Muscle layer of duodenum (tissue), 2 donors: ENCODE measurements at regions not wholly inside any gene's neighbourhood (a gene's known extent, or its start where the extent isn't known, plus 50 kb on each side); places are given as distances from the start of the nearest gene placed in this dataset.
"Not testable (repeated sequence)": the region's sequence is repeated elsewhere in the genome, so short reads cannot be mapped to it uniquely, and the experiment has no call there.

Source experiments
- H3K27ac ChIP-seq: one replicate; pipeline ENCODE4 v1.7.0; 2013; ENCODE audit warnings: mild to moderate bottlenecking, low read length
- H3K27me3 ChIP-seq: one replicate; pipeline ENCODE4 v1.7.0; 2013; ENCODE audit warnings: low read depth, mild to moderate bottlenecking, control low read depth, low read length
- H3K36me3 ChIP-seq, 2 donors: one replicate each; pipeline ENCODE4 v1.7.0; 2013; ENCODE audit warnings: low read length in 2 of 2, control low read depth in 1 of 2, mild to moderate bottlenecking in 1 of 2; ENCODE audit not compliant: insufficient read depth in 2 of 2, control insufficient read depth in 1 of 2
- H3K4me1 ChIP-seq, 2 donors: one replicate each; pipeline ENCODE4 v1.7.0; 2013; ENCODE audit warnings: low read length in 2 of 2, mild to moderate bottlenecking in 2 of 2, control low read depth in 1 of 2, moderate library complexity in 1 of 2; ENCODE audit not compliant: insufficient read depth in 2 of 2, control insufficient read depth in 1 of 2
- H3K4me3 ChIP-seq, 2 donors: one replicate each; pipeline ENCODE4 v1.7.0; 2013; ENCODE audit warnings: low read length in 2 of 2, low read depth in 1 of 2, mild to moderate bottlenecking in 1 of 2
- H3K9me3 ChIP-seq, 2 donors: one replicate each; pipeline ENCODE4 v1.7.0; 2013; ENCODE audit warnings: low read length in 2 of 2, control low read depth in 1 of 2, mild to moderate bottlenecking in 1 of 2; ENCODE audit not compliant: control insufficient read depth in 1 of 2
- donor health status: healthy.

DNA sequence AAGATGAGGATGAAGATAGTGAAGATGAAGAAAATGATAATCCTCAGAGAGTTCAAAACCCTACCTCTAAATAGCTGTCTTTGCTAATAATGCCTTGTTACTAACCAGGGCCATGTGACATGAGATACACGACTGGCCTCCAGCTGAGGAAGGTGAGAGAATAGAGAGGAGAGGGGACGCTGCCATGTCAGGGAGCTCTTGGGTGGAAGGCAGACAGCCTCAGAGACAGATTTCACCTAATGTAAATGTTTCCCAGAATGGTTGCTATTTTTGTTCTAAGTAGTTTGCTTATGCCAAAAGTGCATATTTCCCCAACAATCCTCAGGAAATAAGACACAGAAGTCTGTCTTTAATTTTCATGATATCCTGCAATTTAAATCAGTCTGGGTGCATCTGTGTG, 138.4 kb downstream of the ELOVL4 start:
- Histone ChIP-seq H3K4me3 (no peak overlapping the region), H3K36me3 (no peaks in the 10 kb centered on the region), H3K9me3 (no peaks in the 10 kb centered on the region), H3K27ac (no peak overlapping the region), H3K27me3 (no peaks in the 10 kb centered on the region), H3K4me1 (peaks cover 0 to 11% of the 10 kb centered on the region in 2 donors)

DNA sequence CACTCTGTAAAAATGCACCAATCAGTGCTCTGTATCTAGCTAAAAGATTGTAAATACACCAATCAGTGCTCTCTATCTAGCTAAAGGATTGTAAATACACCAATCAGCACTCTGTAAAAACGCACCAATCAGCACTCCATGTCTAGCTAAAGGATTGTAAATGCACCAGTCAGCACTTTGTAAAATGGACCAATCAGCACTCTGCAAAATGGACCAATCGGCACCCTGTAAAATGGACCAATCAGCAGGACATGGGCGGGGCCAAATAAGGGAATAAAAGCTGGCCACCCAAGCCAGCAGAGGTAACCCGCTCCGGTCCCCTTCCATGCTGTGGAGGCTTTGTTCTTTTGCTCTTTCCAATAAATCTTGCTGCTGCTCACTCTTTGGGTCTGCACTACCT, 140.7 kb downstream of the ELOVL4 start:
- H3K9me3 ChIP-seq, H3K27ac ChIP-seq, H3K36me3 ChIP-seq, H3K27me3 ChIP-seq, H3K4me3 ChIP-seq: not testable (repeated sequence)
- peaks cover 0 to 11% of the 10 kb centered on the region in 2 donors for H3K4me1 ChIP-seq

DNA sequence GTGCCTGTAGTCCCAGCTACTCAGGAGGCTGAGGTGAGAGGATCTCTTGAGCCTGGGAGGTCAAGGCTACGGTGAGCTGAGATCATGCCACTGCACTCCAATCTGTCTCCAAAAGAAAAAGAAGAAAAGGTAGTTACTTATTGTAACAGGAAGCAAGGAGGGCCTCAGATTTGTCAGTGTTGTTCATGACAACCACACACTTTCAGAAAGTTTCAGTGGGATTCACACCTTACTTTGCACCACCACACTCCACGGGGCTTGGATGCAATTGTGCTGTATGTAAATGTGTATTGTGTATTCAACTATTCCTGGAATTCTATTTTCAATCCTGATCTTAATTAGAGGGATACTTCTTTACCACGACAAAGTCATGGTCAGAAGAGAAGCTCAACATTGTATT, 142.6 kb downstream of the ELOVL4 start:
- no peaks in the 10 kb centered on the region for H3K36me3 ChIP-seq
- H3K9me3 ChIP-seq, result no peaks in the 10 kb centered on the region
- H3K4me1 ChIP-seq, result peaks cover 0 to 2% of the 10 kb centered on the region in 2 donors
- no peaks in the 10 kb centered on the region for H3K27me3 ChIP-seq
- H3K4me3 ChIP-seq, result no peak overlapping the region
- H3K27ac ChIP-seq, result no peak overlapping the region

DNA sequence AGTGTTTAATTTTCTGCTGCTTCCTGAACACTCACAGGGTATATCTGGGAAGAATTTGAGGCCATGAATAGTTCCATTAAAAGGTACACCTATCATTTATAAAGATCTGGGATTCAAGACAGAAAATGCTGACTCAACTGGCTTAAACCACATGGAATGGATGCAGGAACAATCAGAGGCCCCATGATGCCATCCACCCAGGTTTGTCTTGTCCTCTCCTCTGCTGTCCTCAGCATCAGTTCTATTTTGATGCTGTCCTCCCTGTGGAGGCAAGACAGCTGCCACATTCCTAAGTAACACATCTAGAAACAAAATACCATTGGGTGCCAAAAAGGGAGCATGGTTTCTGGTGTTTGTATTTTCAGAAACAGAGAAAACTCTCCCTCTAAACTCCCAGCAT, 143.4 kb downstream of the ELOVL4 start:
- Histone ChIP-seq H3K36me3 (no peaks in the 10 kb centered on the region), H3K4me1 (no peaks in the 10 kb centered on the region), H3K27me3 (no peaks in the 10 kb centered on the region), H3K4me3 (no peak overlapping the region), H3K9me3 (no peaks in the 10 kb centered on the region), H3K27ac (no peak overlapping the region)

DNA sequence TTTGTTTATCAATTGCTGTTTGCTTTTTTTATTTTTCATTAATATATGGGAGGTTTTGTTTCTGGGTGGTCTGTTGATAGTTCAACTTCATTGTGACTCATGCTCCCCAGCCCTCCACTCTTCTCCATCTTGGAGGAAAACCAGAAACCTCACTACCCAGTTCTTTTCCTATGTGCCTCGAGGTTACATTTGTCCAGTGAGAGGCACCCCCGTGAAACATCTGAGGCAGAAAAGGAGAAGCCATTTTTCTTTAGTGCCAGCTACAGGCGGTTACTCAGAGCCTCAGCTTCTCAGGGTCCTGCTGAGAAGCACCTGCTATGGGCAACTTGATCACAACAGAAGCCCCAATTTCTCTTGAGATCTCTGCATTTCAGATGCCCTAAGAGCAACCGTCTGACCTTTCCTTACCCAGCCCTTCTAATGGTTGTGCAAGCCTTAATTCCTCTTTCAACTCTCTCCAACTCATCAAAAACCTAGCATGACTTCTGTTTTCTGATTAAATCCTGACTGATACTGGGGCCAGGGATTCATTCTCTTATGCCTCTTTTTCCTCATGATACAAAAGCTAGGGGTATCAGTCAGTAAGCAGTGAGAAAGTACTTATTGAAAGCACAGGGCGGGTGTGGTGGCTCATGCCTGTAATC, 144.6 kb downstream of the ELOVL4 start:
- Histone ChIP-seq H3K4me1 (no peaks in the 10 kb centered on the region), H3K36me3 (no peaks in the 10 kb centered on the region), H3K27ac (no peak overlapping the region), H3K4me3 (no peak overlapping the region), H3K9me3 (no peaks in the 10 kb centered on the region), H3K27me3 (no peaks in the 10 kb centered on the region)

DNA sequence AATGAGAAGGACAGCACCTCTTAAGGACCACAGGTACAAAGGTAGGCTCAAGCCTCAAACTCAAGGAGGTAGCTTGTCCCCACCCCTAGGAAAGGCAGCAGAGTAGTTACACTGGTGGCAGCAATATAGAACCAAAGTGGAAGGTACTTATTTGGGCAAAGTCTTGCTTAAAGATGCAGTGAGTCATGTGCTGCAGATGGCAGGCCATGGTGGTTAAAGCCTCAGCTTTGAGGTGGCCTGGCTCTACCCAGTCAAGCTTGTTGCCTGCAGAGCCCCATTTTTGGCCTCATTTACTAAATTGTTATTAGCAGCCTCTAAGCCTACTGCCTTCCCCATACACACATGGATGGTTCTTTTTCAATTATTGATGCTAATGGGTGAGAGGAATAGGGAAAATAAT, 146.0 kb downstream of the ELOVL4 start:
- H3K36me3 ChIP-seq, result no peaks in the 10 kb centered on the region
- no peak overlapping the region for H3K27ac ChIP-seq
- H3K27me3 ChIP-seq, result no peaks in the 10 kb centered on the region
- H3K4me3 ChIP-seq, result no peak overlapping the region
- H3K4me1 ChIP-seq, result no peaks in the 10 kb centered on the region
- H3K9me3 ChIP-seq, result no peaks in the 10 kb centered on the region

DNA sequence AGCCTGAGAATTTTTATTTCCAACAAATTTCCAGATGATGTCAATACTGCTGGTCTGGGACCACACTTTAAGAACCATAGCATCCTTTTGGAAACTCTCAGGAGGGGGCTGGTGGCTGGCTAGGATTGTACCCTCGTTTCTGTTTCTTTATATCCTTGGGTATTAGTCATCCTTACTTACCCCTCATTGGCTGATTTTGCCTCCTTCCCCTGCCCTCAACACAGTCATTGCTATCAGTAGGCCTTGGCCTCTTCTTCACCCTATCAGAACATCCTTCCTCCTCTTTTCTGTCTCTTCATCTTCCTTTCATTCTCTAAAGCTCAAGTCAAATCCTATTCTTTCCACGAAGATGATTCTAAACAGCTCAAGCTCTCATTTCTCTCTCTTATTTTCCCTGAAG, 148.5 kb downstream of the ELOVL4 start:
- Histone ChIP-seq H3K27me3 (no peaks in the 10 kb centered on the region), H3K36me3 (no peaks in the 10 kb centered on the region), H3K9me3 (no peaks in the 10 kb centered on the region), H3K4me1 (no peaks in the 10 kb centered on the region), H3K27ac (no peak overlapping the region), H3K4me3 (no peak overlapping the region)

DNA sequence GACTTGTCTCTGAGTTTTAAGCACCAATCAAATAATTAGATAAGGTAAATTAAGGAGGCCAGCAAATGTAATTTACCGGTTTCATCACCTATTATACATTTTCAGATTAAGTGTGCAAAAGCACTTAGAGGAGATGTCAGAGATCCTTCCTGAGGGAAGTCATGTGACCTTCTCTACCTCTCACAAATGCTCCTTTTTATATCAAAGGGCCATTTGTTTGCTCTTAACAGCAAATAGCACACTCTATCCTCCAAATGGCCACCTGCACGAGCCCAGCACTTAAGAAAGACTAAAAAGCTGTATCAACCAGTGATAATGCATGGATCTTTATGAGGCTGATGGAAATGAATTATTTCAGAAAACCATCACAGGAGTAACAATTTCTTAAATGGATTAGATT, 149.4 kb downstream of the ELOVL4 start:
- H3K4me1 ChIP-seq, result no peaks in the 10 kb centered on the region
- H3K36me3 ChIP-seq, result no peaks in the 10 kb centered on the region
- H3K4me3 ChIP-seq, result no peak overlapping the region
- H3K27ac ChIP-seq, result no peak overlapping the region
- no peaks in the 10 kb centered on the region for H3K9me3 ChIP-seq
- H3K27me3 ChIP-seq, result no peaks in the 10 kb centered on the region

DNA sequence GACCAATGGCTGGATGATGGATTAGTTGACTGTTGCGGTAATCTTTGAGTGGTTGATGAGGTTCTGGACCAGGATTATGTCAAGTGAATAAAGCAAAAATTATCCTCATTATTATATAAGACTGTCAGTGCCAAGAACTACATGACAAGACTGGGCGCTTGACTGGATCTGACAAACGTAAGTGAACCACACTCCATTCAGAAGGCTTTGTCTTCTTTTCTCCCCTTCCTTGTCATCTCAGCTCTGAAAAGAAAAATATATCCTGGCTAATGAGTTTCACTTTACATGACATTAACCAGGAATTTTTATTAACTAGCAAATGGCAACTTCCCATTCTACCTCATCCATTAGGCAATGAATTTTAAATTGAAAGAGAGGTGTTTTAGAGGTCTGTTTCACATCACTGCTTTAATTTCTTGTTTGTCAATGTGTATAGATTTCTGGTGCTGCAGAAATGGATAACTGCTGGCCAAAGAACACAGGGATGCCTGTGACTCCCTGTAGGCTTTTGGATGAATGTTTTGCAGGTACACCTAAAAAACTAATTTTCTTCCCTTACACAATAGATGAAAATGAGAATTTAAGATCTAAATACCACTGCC, 150.1 kb downstream of the ELOVL4 start:
- Histone ChIP-seq H3K4me3 (no peak overlapping the region), H3K27ac (no peak overlapping the region), H3K9me3 (no peaks in the 10 kb centered on the region), H3K36me3 (no peaks in the 10 kb centered on the region), H3K4me1 (no peaks in the 10 kb centered on the region), H3K27me3 (no peaks in the 10 kb centered on the region)

DNA sequence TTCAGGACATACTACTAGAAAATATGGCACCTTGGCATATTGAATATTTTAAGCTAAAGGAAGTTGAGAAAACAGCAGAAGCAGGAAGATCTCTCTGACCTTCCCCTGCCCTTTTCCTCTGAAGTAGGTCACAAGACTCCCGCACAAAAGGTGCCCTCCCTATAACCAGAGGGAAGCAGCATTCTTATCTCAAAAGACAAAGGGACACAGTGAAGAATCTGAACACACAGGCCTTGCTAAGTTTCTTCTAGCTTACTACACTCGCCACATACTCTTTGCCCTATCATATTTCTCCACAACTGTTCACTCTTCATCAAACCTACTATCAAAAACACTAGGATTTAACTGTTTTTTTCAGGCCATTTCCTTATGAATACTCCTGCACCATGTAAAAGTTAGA, 151.2 kb downstream of the ELOVL4 start:
- no peaks in the 10 kb centered on the region for H3K27me3 ChIP-seq
- no peaks in the 10 kb centered on the region for H3K4me1 ChIP-seq
- no peak overlapping the region for H3K4me3 ChIP-seq
- no peaks in the 10 kb centered on the region for H3K36me3 ChIP-seq
- no peak overlapping the region for H3K27ac ChIP-seq
- H3K9me3 ChIP-seq, result no peaks in the 10 kb centered on the region

DNA sequence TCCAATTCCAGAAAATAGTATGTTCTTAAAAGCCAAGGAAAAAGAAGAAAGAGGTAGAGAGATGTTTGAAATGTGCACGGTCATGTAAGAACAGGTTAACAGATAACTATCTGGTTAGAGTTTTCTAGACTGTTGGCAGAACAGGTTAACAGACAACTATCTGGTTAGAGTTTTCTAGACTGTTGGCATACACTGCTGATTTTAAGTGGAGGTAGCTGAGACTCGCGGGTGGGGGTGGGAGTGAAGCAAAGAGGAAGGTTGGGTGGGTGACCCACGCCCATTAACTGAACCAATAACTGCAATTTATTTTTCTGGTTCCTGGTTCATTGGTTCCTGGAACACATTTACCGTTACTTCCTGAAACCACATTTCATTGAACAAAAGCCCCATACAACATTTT, 157.5 kb downstream of the ELOVL4 start:
- no peak overlapping the region for H3K4me3 ChIP-seq
- H3K9me3 ChIP-seq, result no peaks in the 10 kb centered on the region
- no peak overlapping the region for H3K27ac ChIP-seq
- H3K4me1 ChIP-seq, result no peaks in the 10 kb centered on the region
- H3K36me3 ChIP-seq, result no peaks in the 10 kb centered on the region
- H3K27me3 ChIP-seq, result no peaks in the 10 kb centered on the region

DNA sequence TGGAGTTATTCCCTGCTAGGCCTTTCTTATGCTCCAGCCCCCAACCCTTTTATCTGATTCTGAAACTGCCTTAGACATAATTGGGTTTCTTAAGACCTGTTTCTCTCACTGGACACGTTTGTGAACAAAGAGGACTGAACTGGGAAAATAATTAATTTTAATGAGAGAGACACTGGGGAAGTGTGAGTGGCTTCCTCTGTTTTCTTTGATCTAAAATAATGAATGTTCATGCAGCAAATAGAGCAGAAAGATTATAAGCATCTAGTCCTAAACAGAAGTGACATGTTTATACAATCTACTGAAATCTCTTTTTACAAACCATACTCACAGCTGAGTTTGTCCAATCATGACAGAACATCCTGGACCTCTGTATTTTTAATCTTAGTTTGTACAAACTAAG, 157.6 kb downstream of the SH3BGRL2 start:
- Histone ChIP-seq H3K9me3 (no peaks in the 10 kb centered on the region), H3K27me3 (no peaks in the 10 kb centered on the region), H3K27ac (no peak overlapping the region), H3K4me1 (no peaks in the 10 kb centered on the region), H3K36me3 (no peaks in the 10 kb centered on the region), H3K4me3 (no peak overlapping the region)
